Mesenchymal stem cell (in vitro differentiated cells and primary cell): ENCODE measurements at regions not wholly inside any gene's neighbourhood (a gene's known extent, or its start where the extent isn't known, plus 50 kb on each side); places are given as distances from the start of the nearest gene placed in this dataset.

Experiments used
- DNase-seq: peaks from one replicate; pipeline ENCODE4 v3.0.0-alpha.2; 2013
- H2AFZ ChIP-seq: one replicate; pipeline ENCODE4 v1.6.1; 2013; ENCODE audit warnings: low read depth, mild to moderate bottlenecking, control low read depth, inconsistent platforms, low read length, moderate library complexity
- H2AK5ac ChIP-seq: 2 replicates; pipeline ENCODE4 v1.6.1; 2013; ENCODE audit warnings: low read length, moderate library complexity, mild to moderate bottlenecking, inconsistent platforms; ENCODE audit not compliant: severe bottlenecking
- H2BK120ac ChIP-seq: one replicate; pipeline ENCODE4 v1.6.1; 2013; ENCODE audit warnings: low read depth, mild to moderate bottlenecking, inconsistent platforms, low read length, moderate library complexity
- H2BK12ac ChIP-seq, 2 experiments: one replicate each; pipeline ENCODE4 v1.6.1; 2013; ENCODE audit warnings: inconsistent platforms in 2 of 2, low read length in 2 of 2, mild to moderate bottlenecking in 2 of 2, moderate library complexity in 2 of 2, control low read depth in 1 of 2
- H2BK15ac ChIP-seq: one replicate; pipeline ENCODE4 v1.6.1; 2013; ENCODE audit warnings: mild to moderate bottlenecking, low read depth, inconsistent platforms; ENCODE audit not compliant: poor library complexity, severe bottlenecking
- H2BK5ac ChIP-seq: 2 replicates; pipeline ENCODE4 v1.6.1; 2013; ENCODE audit warnings: low read depth, mild to moderate bottlenecking, low read length, control low read depth, inconsistent platforms; ENCODE audit not compliant: poor library complexity, severe bottlenecking
- H3K14ac ChIP-seq, 2 experiments: one replicate each; pipeline ENCODE4 v1.6.1; 2013; ENCODE audit warnings: inconsistent platforms in 2 of 2, low read length in 2 of 2, control low read depth in 1 of 2, mild to moderate bottlenecking in 1 of 2, moderate library complexity in 1 of 2
- H3K18ac ChIP-seq, 2 experiments: one replicate each; pipeline ENCODE4 v1.6.1; 2013; ENCODE audit warnings: inconsistent platforms in 2 of 2, low read length in 2 of 2, control low read depth in 1 of 2, low read depth in 1 of 2, mild to moderate bottlenecking in 1 of 2
- H3K23ac ChIP-seq, 2 experiments: one replicate each; pipeline ENCODE4 v1.6.1; 2013; ENCODE audit warnings: inconsistent platforms in 2 of 2, low read length in 2 of 2, mild to moderate bottlenecking in 2 of 2, moderate library complexity in 2 of 2, control low read depth in 1 of 2
- H3K27ac ChIP-seq: 2 replicates; pipeline ENCODE4 v1.5.1; 2013; ENCODE audit warnings: mild to moderate bottlenecking, moderate library complexity, low read length, control low read depth, inconsistent platforms; ENCODE audit not compliant: poor library complexity, severe bottlenecking
- H3K27me3 ChIP-seq, 2 experiments: 2 replicates each; pipeline versions ENCODE4 v1.6.1 to v1.7.0; 2013; ENCODE audit warnings: low read length in 2 of 2, mild to moderate bottlenecking in 2 of 2, moderate library complexity in 2 of 2, control low read depth in 1 of 2, inconsistent platforms in 1 of 2; ENCODE audit not compliant: control insufficient read depth in 1 of 2, insufficient read depth in 1 of 2
- H3K36me3 ChIP-seq, 2 experiments: 2 replicates each; pipeline versions ENCODE4 v1.6.1 to v1.7.0; 2013; ENCODE audit warnings: low read length in 2 of 2, control low read depth in 1 of 2, inconsistent platforms in 1 of 2, low read depth in 1 of 2, mild to moderate bottlenecking in 1 of 2; ENCODE audit not compliant: insufficient read depth in 2 of 2, control insufficient read depth in 1 of 2
- H3K4ac ChIP-seq, 2 experiments: one replicate each; pipeline ENCODE4 v1.6.1; 2013; ENCODE audit warnings: inconsistent platforms in 2 of 2, low read length in 2 of 2, mild to moderate bottlenecking in 2 of 2, moderate library complexity in 2 of 2, control low read depth in 1 of 2, low read depth in 1 of 2
- H3K4me1 ChIP-seq: 2 replicates; pipeline ENCODE4 v1.6.1; 2013; ENCODE audit warnings: low read depth, low read length, control low read depth; ENCODE audit not compliant: control insufficient read depth, insufficient read depth
- H3K4me2 ChIP-seq: 2 replicates; pipeline ENCODE4 v1.6.1; 2013; ENCODE audit warnings: low read length, mild to moderate bottlenecking, inconsistent platforms; ENCODE audit not compliant: poor library complexity, severe bottlenecking
- H3K4me3 ChIP-seq, 2 experiments: 2 replicates each; pipeline versions ENCODE4 v1.5.1 to v1.7.0; 2013; ENCODE audit warnings: low read length in 2 of 2, mild to moderate bottlenecking in 2 of 2, control low read depth in 1 of 2, low read depth in 1 of 2; ENCODE audit not compliant: insufficient read depth in 1 of 2
- H3K79me1 ChIP-seq: replicated peaks from 2 replicates; pipeline ENCODE4 v1.6.1; 2013; ENCODE audit warnings: mild to moderate bottlenecking, control low read depth, low read length, inconsistent platforms; ENCODE audit not compliant: poor library complexity, severe bottlenecking
- H3K9ac ChIP-seq: 2 replicates; pipeline ENCODE4 v1.7.0; 2013; ENCODE audit warnings: mild to moderate bottlenecking, low read length, moderate library complexity
- H3K9me3 ChIP-seq: 2 replicates; pipeline ENCODE4 v1.7.0; 2013; ENCODE audit warnings: mild to moderate bottlenecking, low read length; ENCODE audit not compliant: control insufficient read depth
- H4K8ac ChIP-seq: one replicate; pipeline ENCODE4 v1.6.1; 2013; ENCODE audit warnings: inconsistent platforms, mild to moderate bottlenecking, low read length, moderate library complexity
- H4K91ac ChIP-seq: one replicate; pipeline ENCODE4 v1.6.1; 2013; ENCODE audit warnings: mild to moderate bottlenecking, low read length, inconsistent platforms
- WGBS: methylation state at CpG from one replicate; pipeline ENCODE4 v1.1.7; 2013; ENCODE audit warnings: mixed read lengths; 5-methylcytosine and 5-hydroxymethylcytosine counted together

GRCh38 chr3:151564261-151564660, 103.4 kb upstream of the IGSF10 start:
- H3K23ac ChIP-seq: no peak overlapping the region
- no peak overlapping the region for H2AK5ac ChIP-seq
- no peak overlapping the region for H3K4me3 ChIP-seq
- peak overlapping the region; percentile 26 for H2BK5ac ChIP-seq
- no peaks in the 10 kb centered on the region for H3K36me3 ChIP-seq
- H3K4me2 ChIP-seq: no peak overlapping the region
- no peak overlapping the region for H4K8ac ChIP-seq
- no peaks in the 10 kb centered on the region for H3K4me1 ChIP-seq
- H2BK12ac ChIP-seq: no peak overlapping the region
- no peak overlapping the region for H3K14ac ChIP-seq
- no peaks in the 10 kb centered on the region for H3K9me3 ChIP-seq
- H4K91ac ChIP-seq: no peak overlapping the region
- DNase-seq: no peak
- no peak overlapping the region for H3K4ac ChIP-seq
- H2BK15ac ChIP-seq: no peak overlapping the region
- WGBS: 92% methylated on average over 2 of the region's 2 CpGs
- no peak overlapping the region for H2BK120ac ChIP-seq
- no peaks in the 10 kb centered on the region for H3K79me1 ChIP-seq
- H3K27me3 ChIP-seq: no peaks in the 10 kb centered on the region
- H2AFZ ChIP-seq: no peak overlapping the region
- no peak overlapping the region for H3K27ac ChIP-seq
- H3K9ac ChIP-seq: no peak overlapping the region
- H3K18ac ChIP-seq: no peak overlapping the region

GRCh38 chr3:151563305-151563704, 102.4 kb upstream of the IGSF10 start:
- Histone ChIP-seq H3K4me2 (no peak overlapping the region), H3K4me3 (no peak overlapping the region), H3K18ac (no peak overlapping the region), H2AK5ac (no peak overlapping the region), H3K14ac (no peak overlapping the region), H3K23ac (no peak overlapping the region), H3K4ac (no peak overlapping the region), H2AFZ (no peak overlapping the region), H2BK120ac (no peak overlapping the region), H3K9me3 (no peaks in the 10 kb centered on the region), H4K8ac (no peak overlapping the region), H3K9ac (no peak overlapping the region), H2BK12ac (no peak overlapping the region), H3K4me1 (no peaks in the 10 kb centered on the region), H2BK15ac (no peak overlapping the region), H2BK5ac (no peak overlapping the region), H3K27me3 (no peaks in the 10 kb centered on the region), H3K27ac (no peak overlapping the region), H3K79me1 (no peaks in the 10 kb centered on the region), H4K91ac (no peak overlapping the region), H3K36me3 (no peaks in the 10 kb centered on the region)
- 44% methylated on average over 2 of the region's 2 CpGs for WGBS
- no peak for DNase-seq

GRCh38 chr3:151562891-151563290, 102.0 kb upstream of the IGSF10 start:
- no peak overlapping the region for H3K23ac ChIP-seq
- H3K36me3 ChIP-seq: no peaks in the 10 kb centered on the region
- H3K9ac ChIP-seq: no peak overlapping the region
- H3K14ac ChIP-seq: no peak overlapping the region
- H2BK5ac ChIP-seq: no peak overlapping the region
- WGBS: 96% methylated on average over 5 of the region's 5 CpGs
- no peaks in the 10 kb centered on the region for H3K4me1 ChIP-seq
- no peaks in the 10 kb centered on the region for H3K79me1 ChIP-seq
- H2BK12ac ChIP-seq: no peak overlapping the region
- H2BK15ac ChIP-seq: no peak overlapping the region
- H3K4me2 ChIP-seq: no peak overlapping the region
- H4K8ac ChIP-seq: no peak overlapping the region
- H3K4me3 ChIP-seq: no peak overlapping the region
- no peaks in the 10 kb centered on the region for H3K27me3 ChIP-seq
- H2AK5ac ChIP-seq: no peak overlapping the region
- no peaks in the 10 kb centered on the region for H3K9me3 ChIP-seq
- no peak overlapping the region for H3K4ac ChIP-seq
- DNase-seq: no peak
- no peak overlapping the region for H2AFZ ChIP-seq
- H3K18ac ChIP-seq: no peak overlapping the region
- no peak overlapping the region for H3K27ac ChIP-seq
- no peak overlapping the region for H2BK120ac ChIP-seq
- no peak overlapping the region for H4K91ac ChIP-seq

GRCh38 chr3:151561878-151562277, 101.0 kb upstream of the IGSF10 start:
- H3K23ac ChIP-seq: no peak overlapping the region
- H2BK120ac ChIP-seq: no peak overlapping the region
- no peaks in the 10 kb centered on the region for H3K36me3 ChIP-seq
- H3K4me3 ChIP-seq: no peak overlapping the region
- no peak overlapping the region for H2BK15ac ChIP-seq
- H3K4me2 ChIP-seq: no peak overlapping the region
- WGBS: 33% methylated on average over 2 of the region's 3 CpGs
- DNase-seq: no peak
- no peak overlapping the region for H2AFZ ChIP-seq
- H3K4me1 ChIP-seq: no peaks in the 10 kb centered on the region
- H4K91ac ChIP-seq: no peak overlapping the region
- no peak overlapping the region for H3K4ac ChIP-seq
- no peak overlapping the region for H3K27ac ChIP-seq
- H3K27me3 ChIP-seq: no peaks in the 10 kb centered on the region
- H4K8ac ChIP-seq: no peak overlapping the region
- H3K18ac ChIP-seq: no peak overlapping the region
- no peak overlapping the region for H3K9ac ChIP-seq
- H2AK5ac ChIP-seq: no peak overlapping the region
- H3K79me1 ChIP-seq: no peaks in the 10 kb centered on the region
- no peaks in the 10 kb centered on the region for H3K9me3 ChIP-seq
- no peak overlapping the region for H3K14ac ChIP-seq
- H2BK12ac ChIP-seq: no peak overlapping the region
- H2BK5ac ChIP-seq: no peak overlapping the region
